Testis (tissue), 2 donors: ENCODE measurements at regions not wholly inside any gene's neighbourhood (a gene's known extent, or its start where the extent isn't known, plus 50 kb on each side); places are given as distances from the start of the nearest gene placed in this dataset.

Source experiments
- CTCF ChIP-seq, 3 experiments: fragments of 450-650 bp in 2 of 3; fragments of 200-600 bp in 1 of 3; sonication (generic) in 1 of 3; IDR thresholded peaks; one replicate each; pipeline ENCODE4 v1.5.1; 2016 to 2019; ENCODE audit warnings: antibody characterized with exemption in 3 of 3, mild to moderate bottlenecking in 2 of 3, moderate library complexity in 1 of 3
- POLR2A ChIP-seq: fragments of 450-650 bp; IDR thresholded peaks from one replicate; pipeline ENCODE4 v1.6.1; 2017; ENCODE audit warnings: antibody characterized with exemption, mild to moderate bottlenecking, moderate library complexity

GRCh38 chr11:39220501-39221230, 2238.8 kb downstream of the LRRC4C start:
- no peak for TF ChIP-seq POLR2A
- TF ChIP-seq CTCF (IDR thresholded peaks at IDR 0.05) = no peak
